GM19372 (cell line): ENCODE measurements at regions not wholly inside any gene's neighbourhood (a gene's known extent, or its start where the extent isn't known, plus 50 kb on each side); places are given as distances from the start of the nearest gene placed in this dataset.

Source experiments
- ATAC-seq: cut with Tn5 transposase; IDR thresholded peaks from one replicate; pipeline ENCODE4 v1.9.1; 2021; ENCODE audit warnings: mild to moderate bottlenecking, low read depth, moderate library complexity; ENCODE audit not compliant: unreplicated experiment

DNA sequence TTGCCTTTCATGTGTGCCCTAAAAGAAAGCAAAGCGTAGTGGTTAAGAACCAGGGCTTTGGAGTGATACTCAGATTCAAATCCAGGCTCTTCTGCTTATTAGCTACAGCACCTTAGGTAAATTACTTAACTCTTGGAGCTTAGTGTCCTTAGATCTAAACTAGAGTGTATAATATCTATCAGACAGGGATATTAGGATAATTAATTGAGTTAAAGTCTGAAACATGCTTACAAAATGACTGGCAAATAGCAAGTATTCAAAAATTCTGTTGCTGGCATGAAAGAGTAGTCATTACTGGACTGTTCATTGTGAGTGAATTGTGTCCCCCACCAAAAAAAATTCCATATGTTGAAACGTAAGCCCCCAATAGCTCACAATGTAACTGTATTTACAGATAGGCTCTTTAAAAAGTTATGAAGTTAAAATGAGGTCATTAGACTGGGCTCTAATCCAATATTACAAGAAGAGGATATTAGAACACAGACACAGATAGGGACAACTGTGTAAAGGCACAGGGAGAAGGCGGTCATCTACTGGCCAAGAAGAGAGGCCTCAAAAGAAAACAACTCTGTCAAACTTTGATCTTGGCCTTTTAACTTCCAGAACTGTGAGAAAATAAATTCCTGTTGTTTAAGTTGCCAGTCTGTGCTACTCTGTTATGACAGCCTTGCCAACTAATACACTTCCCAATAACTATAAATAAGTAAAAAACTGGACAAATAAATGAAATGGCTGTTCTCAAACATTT is 60.4 kb upstream of the LRRC3B start:
- ATAC-seq: no peak
